Lower leg skin (tissue), 4 donors: ENCODE measurements at regions not wholly inside any gene's neighbourhood (a gene's known extent, or its start where the extent isn't known, plus 50 kb on each side); places are given as distances from the start of the nearest gene placed in this dataset.

Experiments used
- DNase-seq, 2 donors: peaks; one replicate each; pipeline ENCODE4 v3.0.0-alpha.2; 2019; ENCODE audit warnings: low spot score in 2 of 2
- H3K4me3 ChIP-seq: fragments of 200-600 bp; sonication (generic); 2 replicates; pipeline ENCODE4 v1.5.1; 2017; ENCODE audit warnings: mild to moderate bottlenecking, low read depth; ENCODE audit not compliant: poor library complexity, severe bottlenecking
- POLR2A ChIP-seq, 2 donors: fragments of 450-650 bp; IDR thresholded peaks; one replicate each; pipeline ENCODE4 v1.6.1; 2016 to 2017; ENCODE audit warnings: antibody characterized with exemption in 2 of 2, mild to moderate bottlenecking in 1 of 2, moderate library complexity in 1 of 2
- WGBS, 2 donors: methylation state at CpG; one replicate each; pipeline ENCODE4 v1.1.5; 2018; 5-methylcytosine and 5-hydroxymethylcytosine counted together
- intact Hi-C: fragments of 100-400 bp; cut with DNase I; formaldehyde crosslinking; loops from one replicate; pipeline ENCODE4 v1.15.0; 2023; ENCODE audit warnings: low total_unique reads
- TF ChIP-seq, protein P1 (sequence below), 3 donors: fragments of 450-650 bp; IDR thresholded peaks; one replicate each; pipeline ENCODE4 v1.5.1; 2016; ENCODE audit warnings: antibody characterized with exemption in 3 of 3, mild to moderate bottlenecking in 3 of 3, moderate library complexity in 2 of 3

DNA sequence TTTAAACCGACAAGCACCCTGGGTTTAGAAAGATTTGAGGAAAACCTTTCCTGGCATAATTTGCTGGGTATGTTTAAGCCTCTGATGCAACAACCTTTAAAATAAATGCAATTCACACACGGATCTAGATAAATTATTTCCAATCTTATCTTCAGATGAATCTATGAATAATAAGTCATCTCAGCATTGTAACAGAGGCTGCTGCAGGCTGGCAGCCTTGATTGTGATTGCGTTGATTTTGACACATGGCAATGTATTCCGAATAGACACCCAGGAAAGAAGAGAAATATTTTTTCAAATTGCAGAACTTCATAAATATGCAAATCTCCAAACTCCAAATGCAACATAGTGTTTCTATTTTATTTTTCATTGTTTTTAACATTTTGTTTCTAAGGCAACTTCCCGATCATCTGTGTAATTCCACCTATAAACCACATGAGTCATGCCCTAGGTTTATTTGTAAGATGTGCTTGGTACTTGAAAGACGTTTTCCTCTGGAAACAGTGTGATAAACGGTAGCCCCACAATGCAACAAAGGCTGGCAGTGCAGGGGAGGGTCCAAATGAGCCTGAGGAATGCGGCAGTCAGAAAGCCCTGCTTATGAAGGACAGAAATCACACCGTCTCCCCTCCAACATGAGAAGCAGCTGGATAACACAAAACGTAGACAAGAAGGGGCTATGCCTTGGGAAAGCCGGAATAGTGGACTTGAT, 359.0 kb downstream of the BRD1 start:
- WGBS, 2 donors = 44 to 51% methylated on average over 11 of the region's 11 CpGs
- no peak for DNase-seq

DNA sequence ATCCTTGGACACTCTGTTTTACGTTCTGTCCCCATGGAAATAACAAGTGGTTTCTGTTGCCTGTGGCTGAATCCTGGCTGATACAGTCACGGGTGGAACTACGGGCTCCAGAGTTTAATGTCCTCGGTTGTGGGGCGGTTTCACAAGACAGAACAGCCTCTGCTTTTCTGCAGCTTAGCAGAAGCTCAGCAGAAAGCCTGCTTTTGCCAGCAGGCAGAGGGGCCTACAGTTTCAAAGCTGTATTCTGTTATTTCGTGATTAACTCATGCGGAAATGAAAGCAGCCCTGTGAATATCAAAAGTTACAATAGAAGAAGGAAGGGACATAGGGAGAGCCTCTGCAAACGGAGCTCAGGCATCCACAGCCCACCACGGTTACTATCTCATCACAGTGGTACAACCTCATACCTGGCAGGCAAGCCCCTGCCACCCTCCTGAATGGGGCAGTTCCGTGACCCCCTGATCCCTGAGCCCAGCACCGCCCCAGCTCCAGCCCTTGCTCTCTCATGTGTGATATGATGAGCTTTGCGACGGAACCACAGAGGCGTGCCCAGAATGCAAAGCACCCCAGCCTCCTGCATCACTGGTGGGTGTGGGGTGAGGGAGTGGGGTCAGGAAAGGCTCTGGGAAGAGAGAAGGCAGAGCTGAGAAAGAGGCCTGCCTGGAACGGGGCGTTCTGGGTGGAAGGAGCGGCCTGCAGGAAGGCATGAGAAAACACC, 360.6 kb downstream of the BRD1 start:
- intact Hi-C loops = no loop called here
- no peak for TF ChIP-seq POLR2A (IDR thresholded peaks at IDR 0.05)
- TF ChIP-seq, protein P1, sequence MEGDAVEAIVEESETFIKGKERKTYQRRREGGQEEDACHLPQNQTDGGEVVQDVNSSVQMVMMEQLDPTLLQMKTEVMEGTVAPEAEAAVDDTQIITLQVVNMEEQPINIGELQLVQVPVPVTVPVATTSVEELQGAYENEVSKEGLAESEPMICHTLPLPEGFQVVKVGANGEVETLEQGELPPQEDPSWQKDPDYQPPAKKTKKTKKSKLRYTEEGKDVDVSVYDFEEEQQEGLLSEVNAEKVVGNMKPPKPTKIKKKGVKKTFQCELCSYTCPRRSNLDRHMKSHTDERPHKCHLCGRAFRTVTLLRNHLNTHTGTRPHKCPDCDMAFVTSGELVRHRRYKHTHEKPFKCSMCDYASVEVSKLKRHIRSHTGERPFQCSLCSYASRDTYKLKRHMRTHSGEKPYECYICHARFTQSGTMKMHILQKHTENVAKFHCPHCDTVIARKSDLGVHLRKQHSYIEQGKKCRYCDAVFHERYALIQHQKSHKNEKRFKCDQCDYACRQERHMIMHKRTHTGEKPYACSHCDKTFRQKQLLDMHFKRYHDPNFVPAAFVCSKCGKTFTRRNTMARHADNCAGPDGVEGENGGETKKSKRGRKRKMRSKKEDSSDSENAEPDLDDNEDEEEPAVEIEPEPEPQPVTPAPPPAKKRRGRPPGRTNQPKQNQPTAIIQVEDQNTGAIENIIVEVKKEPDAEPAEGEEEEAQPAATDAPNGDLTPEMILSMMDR (IDR thresholded peaks at IDR 0.05) = no peak
- WGBS, 2 donors = 76% methylated on average over 17 of the region's 17 CpGs
- DNase-seq = no peak
- H3K4me3 ChIP-seq = no peak overlapping the region

More for the DNA sequence above, 359.0 kb downstream of the BRD1 start:
- no peak overlapping the region for H3K4me3 ChIP-seq
- intact Hi-C loops = no loop called here
- TF ChIP-seq, protein P1 (IDR thresholded peaks at IDR 0.05) = no peak
- no peak for TF ChIP-seq POLR2A (IDR thresholded peaks at IDR 0.05)

DNA sequence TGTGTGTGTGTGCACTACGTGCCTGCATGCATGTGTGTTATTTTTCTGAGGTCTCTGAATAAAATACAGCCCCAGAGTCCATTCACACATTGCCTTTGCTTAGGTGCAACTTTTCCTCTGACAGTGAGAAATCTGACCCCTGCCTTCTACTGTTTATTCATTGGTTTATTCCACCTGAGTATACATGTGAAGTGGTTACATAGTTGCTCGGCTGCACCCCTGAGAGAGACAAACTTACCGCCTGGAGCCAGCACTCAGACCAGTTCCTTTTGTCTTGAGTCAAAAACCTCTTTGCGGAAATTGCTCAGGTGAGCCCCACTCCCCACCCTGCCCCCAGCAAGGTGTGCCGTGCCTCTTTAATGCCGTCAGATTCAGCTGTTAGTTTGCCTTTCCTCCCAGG, 363.6 kb downstream of the BRD1 start:
- TF ChIP-seq POLR2A (IDR thresholded peaks at IDR 0.05) = no peak
- TF ChIP-seq, protein P1 (IDR thresholded peaks at IDR 0.05) = no peak
- 55 to 62% methylated on average over 6 of the region's 6 CpGs for WGBS, 2 donors
- no peak for DNase-seq
- no peak overlapping the region for H3K4me3 ChIP-seq
- intact Hi-C loops = no loop called here

DNA sequence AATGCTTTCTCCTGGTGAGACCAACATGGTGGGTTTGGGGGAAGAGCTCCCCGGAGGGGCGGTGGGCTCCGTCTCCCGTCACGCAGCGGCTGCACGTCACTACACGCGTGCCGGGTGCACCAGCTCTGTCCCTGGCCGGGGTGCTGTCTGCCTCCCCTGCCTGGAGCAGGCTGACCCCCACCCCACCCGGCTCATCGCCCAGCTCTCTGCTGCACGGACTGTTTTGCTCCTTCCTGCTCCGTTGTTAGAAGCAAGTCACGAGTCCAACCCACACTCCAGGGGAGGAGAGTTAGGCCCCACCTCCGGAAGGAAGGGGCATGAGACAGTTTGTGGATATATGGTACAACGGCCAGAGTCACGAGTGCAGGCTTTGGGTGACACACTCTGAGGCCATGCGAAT, 364.9 kb downstream of the BRD1 start:
- H3K4me3 ChIP-seq = no peak overlapping the region
- 72 to 73% methylated on average over 20 of the region's 20 CpGs for WGBS, 2 donors
- TF ChIP-seq, protein P1 (IDR thresholded peaks at IDR 0.05) = no peak
- TF ChIP-seq POLR2A (IDR thresholded peaks at IDR 0.05) = no peak
- DNase-seq = peak in 1 of 2 donors; percentile 30
- intact Hi-C loops = no loop called here

DNA sequence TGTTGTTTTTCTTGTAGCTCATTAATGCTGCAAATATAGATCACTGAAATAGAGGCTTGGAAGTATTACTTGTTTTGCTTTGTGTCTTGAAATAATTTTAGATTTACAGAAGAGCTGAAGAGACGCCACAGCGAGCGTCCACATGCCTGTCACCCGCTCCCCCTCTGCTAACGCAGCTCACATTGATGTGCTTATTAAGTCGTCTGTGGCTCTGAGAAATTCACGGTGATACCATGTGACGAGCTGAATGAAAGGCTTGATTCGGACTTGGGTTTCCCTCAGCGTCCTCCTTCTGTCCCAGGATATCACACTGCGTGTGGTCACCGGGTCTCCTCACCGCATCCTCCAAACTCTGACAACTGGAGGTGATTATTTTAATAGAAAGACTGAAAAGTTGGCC, 365.4 kb downstream of the BRD1 start:
- no peak overlapping the region for H3K4me3 ChIP-seq
- no peak for TF ChIP-seq POLR2A (IDR thresholded peaks at IDR 0.05)
- TF ChIP-seq, protein P1 (IDR thresholded peaks at IDR 0.05) = no peak
- WGBS, 2 donors = 74 to 77% methylated on average over 13 of the region's 13 CpGs
- intact Hi-C loops = no loop called here
- DNase-seq = no peak
